ENCODE measurements at regions not wholly inside any gene's neighbourhood (a gene's known extent, or its start where the extent isn't known, plus 50 kb on each side); places are given as distances from the start of the nearest gene placed in this dataset.

- no peak overlapping the region for H2AFZ ChIP-seq (ENCODE audit: low read length)
- TF ChIP-seq, protein P1, sequence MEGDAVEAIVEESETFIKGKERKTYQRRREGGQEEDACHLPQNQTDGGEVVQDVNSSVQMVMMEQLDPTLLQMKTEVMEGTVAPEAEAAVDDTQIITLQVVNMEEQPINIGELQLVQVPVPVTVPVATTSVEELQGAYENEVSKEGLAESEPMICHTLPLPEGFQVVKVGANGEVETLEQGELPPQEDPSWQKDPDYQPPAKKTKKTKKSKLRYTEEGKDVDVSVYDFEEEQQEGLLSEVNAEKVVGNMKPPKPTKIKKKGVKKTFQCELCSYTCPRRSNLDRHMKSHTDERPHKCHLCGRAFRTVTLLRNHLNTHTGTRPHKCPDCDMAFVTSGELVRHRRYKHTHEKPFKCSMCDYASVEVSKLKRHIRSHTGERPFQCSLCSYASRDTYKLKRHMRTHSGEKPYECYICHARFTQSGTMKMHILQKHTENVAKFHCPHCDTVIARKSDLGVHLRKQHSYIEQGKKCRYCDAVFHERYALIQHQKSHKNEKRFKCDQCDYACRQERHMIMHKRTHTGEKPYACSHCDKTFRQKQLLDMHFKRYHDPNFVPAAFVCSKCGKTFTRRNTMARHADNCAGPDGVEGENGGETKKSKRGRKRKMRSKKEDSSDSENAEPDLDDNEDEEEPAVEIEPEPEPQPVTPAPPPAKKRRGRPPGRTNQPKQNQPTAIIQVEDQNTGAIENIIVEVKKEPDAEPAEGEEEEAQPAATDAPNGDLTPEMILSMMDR (IDR thresholded peaks at IDR 0.05; ENCODE audit: extremely low read depth, low read depth, low read length) = no peak
- H3K4me1 ChIP-seq (ENCODE audit: insufficient read depth, low read length) = no peaks in the 10 kb centered on the region
- no peaks in the 10 kb centered on the region for H3K27me3 ChIP-seq (ENCODE audit: insufficient read depth, low read length)
- no peak overlapping the region for H3K4me2 ChIP-seq (ENCODE audit: insufficient read depth, low read length)
- no peaks in the 10 kb centered on the region for H3K9me3 ChIP-seq (ENCODE audit: low read depth, low read length)
- no peaks in the 10 kb centered on the region for H3K79me2 ChIP-seq (ENCODE audit: insufficient read depth, low read length)
- H3K36me3 ChIP-seq (ENCODE audit: insufficient read depth, low read length) = no peaks in the 10 kb centered on the region
- H3K27ac ChIP-seq (ENCODE audit: low read depth, low read length) = no peak overlapping the region
- no peak overlapping the region for H3K4me3 ChIP-seq (ENCODE audit: insufficient read depth, low read length)
- no peaks in the 10 kb centered on the region for H4K20me1 ChIP-seq (ENCODE audit: insufficient read depth, low read length)
- DNase-seq (ENCODE audit: insufficient read length, low spot score, missing footprints) = no peak
Observed at GRCh38 chr20:16147216-16147615, 426.0 kb downstream of the KIF16B start.

GRCh38 chr20:16145919-16146318 lies 427.3 kb downstream of the KIF16B start:
- no peak for DNase-seq (ENCODE audit: insufficient read length, low spot score, missing footprints)
- H3K27ac ChIP-seq (ENCODE audit: low read depth, low read length) = no peak overlapping the region
- H4K20me1 ChIP-seq (ENCODE audit: insufficient read depth, low read length) = no peaks in the 10 kb centered on the region
- H3K79me2 ChIP-seq (ENCODE audit: insufficient read depth, low read length) = no peaks in the 10 kb centered on the region
- H2AFZ ChIP-seq (ENCODE audit: low read length) = no peak overlapping the region
- no peaks in the 10 kb centered on the region for H3K36me3 ChIP-seq (ENCODE audit: insufficient read depth, low read length)
- no peaks in the 10 kb centered on the region for H3K9me3 ChIP-seq (ENCODE audit: low read depth, low read length)
- H3K4me1 ChIP-seq (ENCODE audit: insufficient read depth, low read length) = no peaks in the 10 kb centered on the region
- no peak overlapping the region for H3K4me3 ChIP-seq (ENCODE audit: insufficient read depth, low read length)
- H3K27me3 ChIP-seq (ENCODE audit: insufficient read depth, low read length) = no peaks in the 10 kb centered on the region
- TF ChIP-seq, protein P1 (IDR thresholded peaks at IDR 0.05; ENCODE audit: extremely low read depth, low read depth, low read length) = no peak
- H3K4me2 ChIP-seq (ENCODE audit: insufficient read depth, low read length) = no peak overlapping the region

- Histone ChIP-seq H3K36me3 (ENCODE audit: insufficient read depth, low read length) (no peaks in the 10 kb centered on the region), H3K27me3 (ENCODE audit: insufficient read depth, low read length) (no peaks in the 10 kb centered on the region), H4K20me1 (ENCODE audit: insufficient read depth, low read length) (no peaks in the 10 kb centered on the region), H3K9me3 (ENCODE audit: low read depth, low read length) (no peaks in the 10 kb centered on the region), H2AFZ (ENCODE audit: low read length) (no peak overlapping the region), H3K27ac (ENCODE audit: low read depth, low read length) (no peak overlapping the region), H3K4me2 (ENCODE audit: insufficient read depth, low read length) (no peak overlapping the region), H3K4me1 (ENCODE audit: insufficient read depth, low read length) (no peaks in the 10 kb centered on the region), H3K79me2 (ENCODE audit: insufficient read depth, low read length) (no peaks in the 10 kb centered on the region), H3K4me3 (ENCODE audit: insufficient read depth, low read length) (no peak overlapping the region)
- no peak for DNase-seq (ENCODE audit: insufficient read length, low spot score, missing footprints)
- TF ChIP-seq, protein P1 (IDR thresholded peaks at IDR 0.05; ENCODE audit: extremely low read depth, low read depth, low read length) = no peak
Observed at GRCh38 chr20:16143596-16143995, 429.7 kb downstream of the KIF16B start.

- Histone ChIP-seq H3K36me3 (ENCODE audit: insufficient read depth, low read length) (no peaks in the 10 kb centered on the region), H3K4me2 (ENCODE audit: insufficient read depth, low read length) (no peak overlapping the region), H3K9me3 (ENCODE audit: low read depth, low read length) (peaks cover 2% of the 10 kb centered on the region), H3K27ac (ENCODE audit: low read depth, low read length) (no peak overlapping the region), H3K4me3 (ENCODE audit: insufficient read depth, low read length) (no peak overlapping the region), H4K20me1 (ENCODE audit: insufficient read depth, low read length) (no peaks in the 10 kb centered on the region), H2AFZ (ENCODE audit: low read length) (no peak overlapping the region), H3K4me1 (ENCODE audit: insufficient read depth, low read length) (no peaks in the 10 kb centered on the region), H3K27me3 (ENCODE audit: insufficient read depth, low read length) (no peaks in the 10 kb centered on the region), H3K79me2 (ENCODE audit: insufficient read depth, low read length) (no peaks in the 10 kb centered on the region)
- TF ChIP-seq, protein P1 (IDR thresholded peaks at IDR 0.05; ENCODE audit: extremely low read depth, low read depth, low read length) = no peak
- DNase-seq (ENCODE audit: insufficient read length, low spot score, missing footprints) = no peak
Observed at GRCh38 chr20:16135630-16136029, 437.6 kb downstream of the KIF16B start.
